ENCODE measurements at regions not wholly inside any gene's neighbourhood (a gene's known extent, or its start where the extent isn't known, plus 50 kb on each side); places are given as distances from the start of the nearest gene placed in this dataset.

DNA sequence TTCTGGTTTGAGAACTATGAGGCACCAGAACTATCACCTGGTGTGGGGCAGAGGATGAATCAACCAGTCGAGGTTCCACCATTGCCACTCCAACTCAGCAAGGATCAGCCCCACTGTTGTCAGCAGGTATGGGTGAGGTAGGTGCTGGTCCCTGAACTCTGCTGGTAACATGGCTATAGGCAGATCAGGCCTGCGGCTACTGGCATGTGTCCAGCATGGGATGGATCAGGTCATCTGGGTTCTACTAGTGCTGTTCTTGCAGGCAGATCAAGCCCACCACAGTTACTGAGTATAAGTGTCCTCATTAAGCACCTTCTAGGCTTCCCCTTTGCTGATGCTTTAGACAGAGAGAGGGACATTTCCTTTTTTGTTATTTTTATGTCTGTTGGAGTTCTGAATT is 71.7 kb downstream of the GABRA6 start:
- TF ChIP-seq TBP (IDR thresholded peaks at IDR 0.05; ENCODE audit: low read depth, low read length) (no peak), BRCA1 (IDR thresholded peaks at IDR 0.05; ENCODE audit: low read depth, low read length) (no peak), SRF (IDR thresholded peaks at IDR 0.05; ENCODE audit: low read depth, low read length) (no peak), SIN3A (conservative IDR thresholded peaks at IDR 0.05 in 1 of 2, IDR thresholded peaks at IDR 0.05 in 1 of 2; ENCODE audit: low read depth in 1 of 2, low read length in 2 of 2) (no peak), GTF2F1 (IDR thresholded peaks at IDR 0.05; ENCODE audit: borderline replicate concordance, low read depth, low read length) (no peak), POLR2A (IDR thresholded peaks at IDR 0.05; ENCODE audit: control extremely low read depth in 1 of 2, low read depth in 2 of 2, low read length in 2 of 2) (no peak)

Data from H1 (cell line).